B cell (primary cell): ENCODE measurements at regions not wholly inside any gene's neighbourhood (a gene's known extent, or its start where the extent isn't known, plus 50 kb on each side); places are given as distances from the start of the nearest gene placed in this dataset.
"Not testable (repeated sequence)": the region's sequence is repeated elsewhere in the genome, so short reads cannot be mapped to it uniquely, and the experiment has no call there.

Experiments used
- ATAC-seq: fragments of 200-7000 bp; cut with Tn5 transposase; one replicate; pipeline ENCODE4 v1.10.0; 2021; ENCODE audit warnings: low read depth, mild to moderate bottlenecking, moderate number of reproducible peaks, moderate library complexity
- CTCF ChIA-PET: fragments of 350-600 bp; sonication (Branson Sonifier 250); formaldehyde crosslinking; loops from one replicate; lab custom pipeline; 2021; ENCODE audit warnings: antibody characterized with exemption, inconsistent platforms; lab: Charles Lee
- POLR2A ChIA-PET: fragments of 350-600 bp; sonication (Branson Sonifier 250); formaldehyde crosslinking; loops from one replicate; lab custom pipeline; 2021; ENCODE audit warnings: antibody characterized with exemption; lab: Charles Lee
- DNase-seq: peaks from one replicate; pipeline ENCODE4 v3.0.0; 2013
- H2AFZ ChIP-seq: 2 replicates; pipeline ENCODE4 v1.6.1; 2012; ENCODE audit warnings: mild to moderate bottlenecking, low read depth, low read length; ENCODE audit not compliant: insufficient read depth, poor library complexity, severe bottlenecking
- H3K27ac ChIP-seq, 2 donors: 1 replicate in 1 of 2; 2 replicates in 1 of 2; pipeline ENCODE4 v1.5.1; 2012 to 2013; ENCODE audit warnings: low read length in 2 of 2, mild to moderate bottlenecking in 2 of 2, moderate library complexity in 1 of 2
- H3K27me3 ChIP-seq, 4 experiments: fragments of 200-600 bp in 1 of 4; sonication (generic) in 1 of 4; replicated peaks in 1 of 4; 1 replicate in 2 of 4; 2 replicates in 2 of 4; pipeline versions ENCODE4 v1.6.1 to v1.7.0; 2013 to 2016; ENCODE audit warnings: low read length in 3 of 4, mild to moderate bottlenecking in 2 of 4, mixed read lengths in 1 of 4, moderate library complexity in 1 of 4; ENCODE audit not compliant: insufficient read depth in 4 of 4, control insufficient read depth in 3 of 4; ENCODE audit errors: control extremely low read depth in 1 of 4
- H3K36me3 ChIP-seq, 2 experiments: replicated peaks in 1 of 2; 1 replicate in 1 of 2; 2 replicates in 1 of 2; pipeline versions ENCODE4 v1.6.1 to v1.7.1; 2013; ENCODE audit warnings: low read length in 1 of 2; ENCODE audit not compliant: insufficient read depth in 2 of 2, control insufficient read depth in 1 of 2; ENCODE audit errors: control extremely low read depth in 1 of 2, extremely low read depth in 1 of 2
- H3K4me1 ChIP-seq, 2 donors: fragments of 200-600 bp in 1 of 2; sonication (generic) in 1 of 2; 1 replicate in 1 of 2; 2 replicates in 1 of 2; pipeline versions ENCODE4 v1.5.1 to v1.6.1; 2013 to 2017; ENCODE audit warnings: low read length in 2 of 2; ENCODE audit not compliant: control insufficient read depth in 2 of 2, insufficient read depth in 2 of 2
- H3K4me2 ChIP-seq: replicated peaks from 2 replicates; pipeline ENCODE3; 2012; ENCODE audit warnings: mild to moderate bottlenecking, low read depth, low read length; ENCODE audit not compliant: poor library complexity, severe bottlenecking
- H3K4me3 ChIP-seq, 5 experiments: fragments of 200-600 bp in 1 of 5; sonication (generic) in 1 of 5; 1 replicate in 3 of 5; 2 replicates in 2 of 5; pipeline versions ENCODE4 v1.5.1 to v1.7.0; 2011 to 2016; ENCODE audit warnings: low read length in 4 of 5, mild to moderate bottlenecking in 4 of 5, low read depth in 2 of 5, control low read depth in 1 of 5, moderate library complexity in 1 of 5; ENCODE audit not compliant: insufficient read depth in 1 of 5; ENCODE audit errors: control extremely low read depth in 1 of 5, extremely low read depth in 1 of 5
- H3K79me2 ChIP-seq: fragments of 200-600 bp; sonication (generic); one replicate; pipeline ENCODE4 v1.6.0; 2016; ENCODE audit warnings: low read length; ENCODE audit not compliant: control insufficient read depth, insufficient read depth
- H3K9ac ChIP-seq: fragments of 200-600 bp; sonication (generic); 2 replicates; pipeline ENCODE4 v1.6.1; 2017; ENCODE audit warnings: mild to moderate bottlenecking, low read length, moderate library complexity
- H3K9me3 ChIP-seq, 3 donors: one replicate each; pipeline versions ENCODE4 v1.6.1 to v1.7.1; 2013; ENCODE audit warnings: low read length in 2 of 3; ENCODE audit not compliant: control insufficient read depth in 2 of 3, insufficient read depth in 1 of 3; ENCODE audit errors: control extremely low read depth in 1 of 3
- H4K20me1 ChIP-seq: 2 replicates; pipeline ENCODE4 v1.6.0; 2012; ENCODE audit warnings: mild to moderate bottlenecking, low read length; ENCODE audit not compliant: insufficient read depth, control insufficient read depth, poor library complexity, severe bottlenecking
- H3K27ac Mint-ChIP-seq: one replicate; pipeline ENCODE4 v1.8.0; 2021; ENCODE audit warnings: mixed read lengths
- H3K27me3 Mint-ChIP-seq: one replicate; pipeline ENCODE4 v1.8.0; 2021; ENCODE audit warnings: mixed read lengths
- H3K4me1 Mint-ChIP-seq: one replicate; pipeline ENCODE4 v1.8.0; 2021; ENCODE audit warnings: mixed read lengths
- H3K4me3 Mint-ChIP-seq: one replicate; pipeline ENCODE4 v1.8.0; 2021; ENCODE audit warnings: mixed read lengths
- H3K9me3 Mint-ChIP-seq: one replicate; pipeline ENCODE4 v1.8.0; 2022; ENCODE audit warnings: mixed read lengths; ENCODE audit not compliant: insufficient read depth
- CTCF ChIP-seq: fragments of 200-600 bp; IDR thresholded peaks from one replicate; pipeline ENCODE4 v1.8.0; 2022; ENCODE audit warnings: antibody characterized with exemption, mild to moderate bottlenecking
- EZH2 ChIP-seq: IDR thresholded peaks from 2 replicates; pipeline ENCODE4 v1.6.1; 2012; ENCODE audit warnings: borderline replicate concordance, low read depth, mild to moderate bottlenecking, moderate library complexity, low read length; ENCODE audit not compliant: insufficient read depth, poor library complexity, severe bottlenecking
- WGBS: methylation state at CpG from one replicate; pipeline ENCODE4 v1.1.5; 2013; ENCODE audit warnings: missing lambda C conversion rate; ENCODE audit not compliant: insufficient coverage; 5-methylcytosine and 5-hydroxymethylcytosine counted together
- intact Hi-C: fragments of 100-400 bp; cut with micrococcal nuclease; formaldehyde crosslinking; loops from one replicate; pipeline ENCODE4 v1.10.0; 2022

- Histone ChIP-seq H4K20me1 (no peaks in the 10 kb centered on the region), H3K9me3 (peaks cover 0 to 21% (median 0%) of the 10 kb centered on the region in 3 donors), H3K27me3 (no peaks in the 10 kb centered on the region), H3K36me3 (no peaks in the 10 kb centered on the region), H3K4me2 (no peak overlapping the region), H3K4me3 (no peak overlapping the region), H3K27ac (no peak overlapping the region), H2AFZ (no peak overlapping the region), H3K9ac (no peak overlapping the region), H3K79me2 (no peaks in the 10 kb centered on the region), H3K4me1 (no peaks in the 10 kb centered on the region)
- DNase-seq = no peak
- ATAC-seq = no peak
- Mint-ChIP-seq H3K4me3 (no peak overlapping the region), H3K27me3 (peaks cover 8% of the 10 kb centered on the region), H3K27ac (no peak overlapping the region), H3K4me1 (no peaks in the 10 kb centered on the region), H3K9me3 (no peaks in the 10 kb centered on the region)
- CTCF ChIA-PET = no interaction called here
- 83% methylated on average over 3 of the region's 3 CpGs for WGBS
- intact Hi-C loops = no loop called here
- TF ChIP-seq CTCF (no peak), EZH2 (no peak)
- POLR2A ChIA-PET = no interaction called here
These were observed 254.6 kb downstream of the ANKRD60 start for GRCh38 chr20:57973886-57974285.

GRCh38 chr20:57971583-57971982 is 256.9 kb downstream of the ANKRD60 start:
- H2AFZ ChIP-seq, H3K9me3 Mint-ChIP-seq, intact Hi-C loops, H3K4me3 ChIP-seq, H4K20me1 ChIP-seq, H3K27ac Mint-ChIP-seq, DNase-seq, H3K27me3 ChIP-seq, H3K36me3 ChIP-seq, H3K4me2 ChIP-seq, H3K9ac ChIP-seq, H3K4me1 ChIP-seq, POLR2A ChIA-PET, CTCF ChIA-PET, ATAC-seq, H3K79me2 ChIP-seq, H3K4me3 Mint-ChIP-seq, H3K27ac ChIP-seq, H3K4me1 Mint-ChIP-seq: not testable (repeated sequence)
- no CpG with 5 or more reads among the region's 1 CpG for WGBS
- peaks cover 0 to 21% (median 0%) of the 10 kb centered on the region in 3 donors for H3K9me3 ChIP-seq
- peaks cover 15% of the 10 kb centered on the region for H3K27me3 Mint-ChIP-seq
